Caco-2 (cell line): ENCODE measurements at regions not wholly inside any gene's neighbourhood (a gene's known extent, or its start where the extent isn't known, plus 50 kb on each side); places are given as distances from the start of the nearest gene placed in this dataset.

Experiments
- BruUV-seq: library from RNA; stranded (reverse); fragments of 400-500 nt; replicated peaks from 2 replicates; lab custom pipeline; 2021; lab: Mats Ljungman, UMichigan
- CTCF ChIA-PET: fragments of 300-600 bp; sonication (Branson Sonifier 250); formaldehyde crosslinking; loops from one replicate; lab custom pipeline; 2022; ENCODE audit warnings: antibody characterized with exemption; lab: Charles Lee
- POLR2A ChIA-PET: fragments of 300-600 bp; sonication (Branson Sonifier 250); formaldehyde crosslinking; loops from one replicate; lab custom pipeline; 2022; ENCODE audit warnings: antibody characterized with exemption; lab: Charles Lee
- DNase-seq, 2 experiments: peaks; one replicate each; pipeline versions ENCODE4 v3.0.0 to v3.0.0-alpha.2; 2020 to 2022
- H3K27me3 ChIP-seq: replicated peaks from 2 replicates; pipeline ENCODE4 v1.6.0; 2011; ENCODE audit warnings: low read length; ENCODE audit not compliant: control insufficient read depth, insufficient read depth
- H3K36me3 ChIP-seq: 2 replicates; pipeline ENCODE4 v1.5.1; 2011; ENCODE audit warnings: low read length; ENCODE audit not compliant: control insufficient read depth, insufficient read depth
- H3K4me1 ChIP-seq: fragments of 250-450 bp; sonication (Bioruptor Pico); 2 replicates; pipeline ENCODE4 v1.5.1; 2020; ENCODE audit warnings: mild to moderate bottlenecking
- H3K4me3 ChIP-seq: 2 replicates; pipeline ENCODE4 v1.5.1; 2011; ENCODE audit warnings: low read depth, mild to moderate bottlenecking, control low read depth, low read length
- H3K9me3 ChIP-seq: fragments of 250-450 bp; sonication (Bioruptor Pico); 2 replicates; pipeline ENCODE4 v1.5.1; 2020; ENCODE audit warnings: mild to moderate bottlenecking, moderate library complexity
- H3K27ac Mint-ChIP-seq: one replicate; pipeline ENCODE4 v1.8.0; 2022; ENCODE audit warnings: mixed read lengths; ENCODE audit not compliant: unreplicated experiment
- H3K27me3 Mint-ChIP-seq: one replicate; pipeline ENCODE4 v1.8.0; 2022; ENCODE audit warnings: mixed read lengths; ENCODE audit not compliant: insufficient read depth, unreplicated experiment
- H3K36me3 Mint-ChIP-seq: one replicate; pipeline ENCODE4 v1.8.0; 2022; ENCODE audit warnings: mild to moderate bottlenecking, mixed read lengths; ENCODE audit not compliant: insufficient read depth, unreplicated experiment
- H3K4me1 Mint-ChIP-seq: one replicate; pipeline ENCODE4 v1.8.0; 2022; ENCODE audit warnings: low read depth, mixed read lengths; ENCODE audit not compliant: unreplicated experiment
- H3K4me3 Mint-ChIP-seq: one replicate; pipeline ENCODE4 v1.8.0; 2022; ENCODE audit warnings: mild to moderate bottlenecking, moderate library complexity, mixed read lengths; ENCODE audit not compliant: unreplicated experiment
- H3K9me3 Mint-ChIP-seq: one replicate; pipeline ENCODE4 v1.8.0; 2022; ENCODE audit warnings: mixed read lengths; ENCODE audit not compliant: unreplicated experiment
- intact Hi-C: fragments of 100-400 bp; cut with micrococcal nuclease; formaldehyde crosslinking; loops from one replicate; pipeline ENCODE4 v1.10.0; 2022; ENCODE audit not compliant: unreplicated experiment
- TF ChIP-seq, protein P1 (sequence below), 2 experiments: fragments of 200-600 bp in 1 of 2; IDR thresholded peaks; 1 replicate in 1 of 2; 2 replicates in 1 of 2; pipeline versions ENCODE4 v1.5.1 to v1.8.0; 2011 to 2022; ENCODE audit warnings: antibody characterized with exemption in 1 of 2, control low read depth in 1 of 2, inconsistent platforms in 1 of 2, low read depth in 1 of 2, low read length in 1 of 2, mild to moderate bottlenecking in 1 of 2, moderate library complexity in 1 of 2; ENCODE audit not compliant: insufficient read depth in 1 of 2, severe bottlenecking in 1 of 2, unreplicated experiment in 1 of 2

DNA sequence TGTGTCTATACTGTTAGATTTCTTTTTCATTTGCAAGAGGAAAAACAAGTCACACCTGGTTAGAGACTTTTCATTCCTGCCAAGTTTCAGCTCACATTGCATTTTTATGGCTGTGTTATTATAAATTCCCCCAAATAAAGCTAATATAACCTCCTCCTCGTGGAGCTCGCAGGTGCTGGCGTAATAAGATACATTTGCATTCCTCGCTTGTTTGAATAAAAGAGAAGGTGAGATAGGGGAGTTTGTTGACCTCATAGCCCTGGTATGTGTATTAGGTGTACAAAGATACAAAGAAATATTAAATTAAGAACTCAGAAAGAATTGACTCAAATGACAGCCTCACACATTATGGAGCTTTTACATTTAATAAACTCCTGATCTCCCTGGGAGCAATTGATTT lies 257.7 kb upstream of the SP8 start:
- Histone ChIP-seq H3K9me3 (no peaks in the 10 kb centered on the region), H3K4me3 (no peak overlapping the region), H3K4me1 (0 out of 2 replicates have a peak, but pooled peaks cover 9% of the 10 kb centered on the region), H3K36me3 (no peaks in the 10 kb centered on the region), H3K27me3 (no peaks in the 10 kb centered on the region)
- DNase-seq = no peak
- ChIA-PET POLR2A (no interaction called here), CTCF (no interaction called here)
- Mint-ChIP-seq H3K36me3 (no peaks in the 10 kb centered on the region), H3K4me3 (no peak overlapping the region), H3K27ac (no peak overlapping the region), H3K9me3 (no peaks in the 10 kb centered on the region), H3K27me3 (no peaks in the 10 kb centered on the region), H3K4me1 (no peaks in the 10 kb centered on the region)
- TF ChIP-seq, protein P1, sequence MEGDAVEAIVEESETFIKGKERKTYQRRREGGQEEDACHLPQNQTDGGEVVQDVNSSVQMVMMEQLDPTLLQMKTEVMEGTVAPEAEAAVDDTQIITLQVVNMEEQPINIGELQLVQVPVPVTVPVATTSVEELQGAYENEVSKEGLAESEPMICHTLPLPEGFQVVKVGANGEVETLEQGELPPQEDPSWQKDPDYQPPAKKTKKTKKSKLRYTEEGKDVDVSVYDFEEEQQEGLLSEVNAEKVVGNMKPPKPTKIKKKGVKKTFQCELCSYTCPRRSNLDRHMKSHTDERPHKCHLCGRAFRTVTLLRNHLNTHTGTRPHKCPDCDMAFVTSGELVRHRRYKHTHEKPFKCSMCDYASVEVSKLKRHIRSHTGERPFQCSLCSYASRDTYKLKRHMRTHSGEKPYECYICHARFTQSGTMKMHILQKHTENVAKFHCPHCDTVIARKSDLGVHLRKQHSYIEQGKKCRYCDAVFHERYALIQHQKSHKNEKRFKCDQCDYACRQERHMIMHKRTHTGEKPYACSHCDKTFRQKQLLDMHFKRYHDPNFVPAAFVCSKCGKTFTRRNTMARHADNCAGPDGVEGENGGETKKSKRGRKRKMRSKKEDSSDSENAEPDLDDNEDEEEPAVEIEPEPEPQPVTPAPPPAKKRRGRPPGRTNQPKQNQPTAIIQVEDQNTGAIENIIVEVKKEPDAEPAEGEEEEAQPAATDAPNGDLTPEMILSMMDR (IDR thresholded peaks at IDR 0.05; ENCODE audit: insufficient read depth in 1 of 2, low read depth in 1 of 2, low read length in 1 of 2, severe bottlenecking in 1 of 2, unreplicated experiment in 1 of 2) = no peak
- no TSS peak for BruUV-seq
- intact Hi-C loops = no loop called here

DNA sequence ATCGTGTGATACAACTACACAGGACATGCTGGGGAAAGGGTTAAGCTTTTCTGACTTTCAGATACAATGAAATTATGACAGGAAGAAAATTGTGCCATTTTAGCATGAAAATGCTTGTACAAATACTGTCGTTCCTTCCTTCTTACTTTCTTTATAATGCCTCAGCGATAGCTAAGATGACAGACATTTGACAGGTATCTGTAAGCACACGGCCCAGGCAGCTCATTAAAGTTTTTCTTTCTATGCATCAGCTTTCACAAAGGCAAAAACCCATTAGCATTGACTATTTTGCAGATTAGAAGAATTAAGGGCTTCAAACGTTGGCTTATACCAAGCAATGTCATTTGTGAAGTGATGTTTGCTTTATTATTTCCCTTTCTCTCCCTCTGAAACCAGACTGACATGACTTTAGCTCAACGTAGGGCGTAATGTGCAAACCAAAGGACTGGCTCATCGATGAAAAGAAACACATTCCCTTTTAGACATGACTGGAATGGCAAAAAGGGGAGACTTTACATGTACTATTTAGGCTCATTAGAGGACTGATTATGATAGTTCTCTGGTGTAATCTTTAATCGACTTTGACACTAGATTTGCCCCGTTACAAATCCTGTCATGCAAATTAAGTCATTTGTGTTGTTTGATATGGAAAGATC lies 258.4 kb upstream of the SP8 start:
- DNase-seq = no peak
- Histone ChIP-seq H3K36me3 (no peaks in the 10 kb centered on the region), H3K9me3 (no peaks in the 10 kb centered on the region), H3K4me3 (no peak overlapping the region), H3K4me1 (0 out of 2 replicates have a peak, but pooled peaks cover 9% of the 10 kb centered on the region), H3K27me3 (no peaks in the 10 kb centered on the region)
- H3K27me3 Mint-ChIP-seq = no peaks in the 10 kb centered on the region
- no peak overlapping the region for H3K27ac Mint-ChIP-seq
- no peaks in the 10 kb centered on the region for H3K4me1 Mint-ChIP-seq
- no peaks in the 10 kb centered on the region for H3K36me3 Mint-ChIP-seq
- TF ChIP-seq, protein P1 (IDR thresholded peaks at IDR 0.05; ENCODE audit: insufficient read depth in 1 of 2, low read depth in 1 of 2, low read length in 1 of 2, severe bottlenecking in 1 of 2, unreplicated experiment in 1 of 2) = no peak
- no peaks in the 10 kb centered on the region for H3K9me3 Mint-ChIP-seq
- intact Hi-C loops = no loop called here
- H3K4me3 Mint-ChIP-seq = no peak overlapping the region
- CTCF ChIA-PET = no interaction called here
- POLR2A ChIA-PET = no interaction called here
- no TSS peak for BruUV-seq

DNA sequence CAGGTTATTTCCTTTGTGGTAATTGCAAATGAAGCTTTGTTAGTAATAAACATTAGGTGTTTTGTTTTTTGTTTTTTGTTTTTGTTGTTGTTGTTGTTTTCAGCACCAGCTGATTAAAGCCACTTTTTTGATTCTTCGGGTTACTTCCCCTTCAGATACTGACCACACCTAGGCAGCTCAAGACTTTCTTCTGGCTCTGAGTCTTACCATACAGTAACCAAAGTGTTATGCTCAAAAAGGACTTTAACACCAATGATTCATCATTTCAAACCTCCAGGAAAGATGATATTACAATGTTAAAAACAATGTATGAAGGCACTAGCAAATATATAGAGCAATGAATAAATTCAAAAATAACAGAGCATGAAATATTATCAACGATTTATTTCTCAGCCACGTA lies 265.2 kb upstream of the SP8 start:
- TF ChIP-seq, protein P1 (IDR thresholded peaks at IDR 0.05; ENCODE audit: insufficient read depth in 1 of 2, low read depth in 1 of 2, low read length in 1 of 2, severe bottlenecking in 1 of 2, unreplicated experiment in 1 of 2) = no peak
- intact Hi-C loops = no loop called here
- Histone ChIP-seq H3K4me3 (no peak overlapping the region), H3K9me3 (0 out of 2 replicates have a peak, but pooled peaks cover 5% of the 10 kb centered on the region), H3K4me1 (no peaks in the 10 kb centered on the region), H3K27me3 (no peaks in the 10 kb centered on the region), H3K36me3 (no peaks in the 10 kb centered on the region)
- ChIA-PET POLR2A (no interaction called here), CTCF (no interaction called here)
- DNase-seq = no peak
- H3K4me3 Mint-ChIP-seq = no peak overlapping the region
- no peaks in the 10 kb centered on the region for H3K4me1 Mint-ChIP-seq
- no peak overlapping the region for H3K27ac Mint-ChIP-seq
- no TSS peak for BruUV-seq
- H3K36me3 Mint-ChIP-seq = no peaks in the 10 kb centered on the region
- no peaks in the 10 kb centered on the region for H3K27me3 Mint-ChIP-seq
- no peaks in the 10 kb centered on the region for H3K9me3 Mint-ChIP-seq
